SIG-M5 (cell line): ENCODE measurements at regions not wholly inside any gene's neighbourhood (a gene's known extent, or its start where the extent isn't known, plus 50 kb on each side); places are given as distances from the start of the nearest gene placed in this dataset.

Experiments used
- DNase-seq: peaks from one replicate; lab custom pipeline; 2025; lab: John Stamatoyannopoulos, UW

- DNase-seq = no peak
Measured at GRCh38 chr13:21822029-21822428, 151.2 kb downstream of the FGF9 start.

GRCh38 chr13:21823416-21823815 is 152.5 kb downstream of the FGF9 start:
- no peak for DNase-seq

DNA sequence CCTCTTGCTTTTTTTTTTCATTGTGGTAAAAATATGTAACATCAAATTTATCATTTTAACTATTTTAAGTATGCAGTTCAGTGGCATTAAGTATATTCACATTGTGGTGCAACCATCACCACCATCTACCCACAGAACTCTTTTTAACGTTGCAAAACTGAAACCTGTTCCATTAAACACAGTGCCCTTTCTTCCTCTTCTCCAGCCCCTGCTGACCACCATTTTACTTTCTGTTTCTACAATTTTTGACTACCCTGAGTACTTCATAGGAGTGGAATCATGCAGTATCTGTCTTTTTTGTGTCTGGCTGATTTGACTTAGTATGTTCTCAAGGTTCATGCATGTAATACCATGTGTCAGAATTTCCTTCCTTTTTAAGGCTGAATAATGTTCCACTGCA is 153.1 kb downstream of the FGF9 start:
- no peak for DNase-seq

GRCh38 chr13:21825186-21825585 is 154.3 kb downstream of the FGF9 start:
- DNase-seq = no peak

GRCh38 chr13:21825801-21826200 is 154.9 kb downstream of the FGF9 start:
- no peak for DNase-seq

DNA sequence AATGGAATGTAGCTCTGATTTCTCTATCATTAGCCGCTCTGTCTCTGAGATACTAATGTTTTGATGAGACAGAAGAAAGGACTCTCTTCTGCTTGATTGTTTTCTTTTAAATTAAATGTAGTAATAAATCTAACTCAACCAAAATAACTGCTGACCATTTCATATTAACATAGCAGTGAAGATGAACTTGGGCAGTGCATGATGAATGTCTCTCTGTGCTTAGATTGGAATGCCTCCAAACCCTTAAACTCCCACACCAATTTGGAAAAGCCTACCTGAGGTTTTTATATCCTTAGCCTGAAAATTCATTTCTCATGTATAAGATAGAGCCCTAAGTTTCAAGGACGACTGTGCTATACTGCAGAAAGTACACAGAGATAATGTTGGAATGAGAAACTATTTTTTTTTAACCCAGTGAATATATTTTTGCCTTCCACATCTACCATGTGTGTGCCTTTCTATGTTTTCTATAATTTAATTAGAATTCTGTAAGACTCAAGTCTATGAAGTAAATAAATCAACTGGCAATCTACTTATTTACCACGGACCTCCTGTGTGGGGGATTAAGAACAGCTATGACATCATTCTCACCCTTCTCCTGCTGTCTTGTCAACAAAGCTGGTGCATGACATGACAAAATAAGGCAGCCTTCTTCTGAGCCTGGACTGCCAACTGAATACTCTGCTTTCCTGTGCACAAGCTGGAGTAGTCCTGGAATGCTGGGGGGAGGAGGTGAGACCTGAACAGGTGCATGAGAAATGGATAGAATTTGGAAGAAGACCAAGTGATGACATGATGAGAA is 155.5 kb downstream of the FGF9 start:
- no peak for DNase-seq

DNA sequence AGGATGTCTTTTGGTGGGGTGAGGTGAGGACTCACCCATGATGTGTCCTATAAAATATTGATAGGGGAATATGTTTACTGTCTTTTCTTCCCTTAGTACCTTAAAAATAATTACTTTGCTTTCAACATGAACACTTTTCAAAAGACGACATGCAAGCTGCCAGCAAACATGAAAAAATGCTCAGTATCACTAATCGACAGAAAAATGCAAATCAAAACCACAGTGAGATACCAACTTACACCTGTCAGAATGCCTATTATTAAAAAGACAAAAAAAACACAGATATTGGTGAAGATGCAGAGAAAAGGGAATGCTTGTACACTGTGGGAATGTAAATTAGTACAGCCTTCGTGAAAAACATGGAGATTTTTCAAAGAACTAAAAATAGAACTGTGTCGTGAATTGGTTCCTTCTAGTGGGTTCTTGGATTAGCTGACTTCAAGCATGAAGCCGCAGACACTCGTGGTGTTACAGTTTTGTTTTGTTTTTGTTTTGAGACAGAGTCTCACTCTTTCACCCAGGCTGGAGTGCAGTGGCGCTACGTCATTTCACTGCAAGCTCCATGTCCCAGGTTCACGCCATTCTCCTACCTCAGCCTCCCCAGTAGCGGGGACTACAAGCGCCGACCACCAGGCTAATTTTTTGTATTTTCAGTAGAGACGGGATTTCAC is 160.9 kb downstream of the FGF9 start:
- no peak for DNase-seq

DNA sequence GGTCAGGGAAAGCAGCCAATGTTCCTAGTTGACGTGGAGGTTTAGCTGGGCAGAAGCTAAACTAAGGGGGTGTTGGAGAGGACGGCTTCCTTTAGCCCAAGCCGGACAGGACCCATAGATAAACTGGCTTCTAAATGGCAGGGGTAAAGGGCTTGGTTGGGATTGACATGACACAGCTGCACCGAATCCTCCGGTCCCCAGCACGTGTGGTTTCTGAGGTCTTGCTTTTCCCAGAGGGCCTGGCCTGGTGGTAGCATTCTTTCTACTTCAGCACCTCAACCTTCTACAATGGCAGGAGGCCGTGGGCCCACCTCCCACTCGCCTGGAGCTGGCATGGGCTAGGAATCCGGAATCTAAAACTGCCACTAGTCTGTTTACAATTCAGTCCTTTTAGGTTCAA is 163.0 kb downstream of the FGF9 start:
- no peak for DNase-seq

DNA sequence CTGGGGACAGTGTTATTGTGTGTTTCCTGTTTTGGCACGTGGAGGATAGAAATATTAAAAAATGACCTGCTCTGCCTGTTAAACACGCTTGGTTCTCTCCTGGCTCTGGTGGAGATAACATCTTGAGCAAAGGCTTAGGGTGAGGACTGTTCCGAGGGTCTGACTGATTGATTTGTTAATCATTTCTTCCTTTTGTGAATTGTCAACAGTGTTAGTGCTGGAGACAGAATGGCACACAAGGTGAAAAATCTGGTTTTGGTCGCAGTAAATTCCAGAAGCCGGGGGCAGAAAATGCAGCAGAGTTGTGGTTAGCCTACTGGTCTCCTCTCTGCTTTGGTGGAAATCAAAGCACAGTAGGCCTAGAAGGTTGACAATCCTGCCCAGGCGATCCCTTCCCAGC is 163.6 kb downstream of the FGF9 start:
- DNase-seq = no peak

DNA sequence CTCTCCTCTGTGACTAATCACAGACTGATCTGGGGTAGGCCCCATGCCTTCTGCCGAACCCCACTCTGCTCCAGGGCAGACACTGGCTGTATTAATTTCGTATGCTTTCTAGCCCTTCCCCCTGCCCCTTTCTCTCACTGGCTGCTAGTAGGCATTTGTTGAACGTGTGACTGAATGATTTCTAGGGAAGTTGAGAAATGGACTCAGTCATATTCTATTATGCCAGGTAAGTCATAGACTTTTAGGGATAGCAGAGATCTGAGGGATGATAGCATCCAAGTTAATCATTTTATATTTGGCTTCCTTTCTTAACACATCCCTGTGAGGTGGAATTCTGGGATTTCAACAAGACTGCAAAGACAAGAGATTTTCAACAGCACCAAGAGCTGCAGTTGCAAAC is 166.4 kb downstream of the FGF9 start:
- DNase-seq = no peak

GRCh38 chr13:21837841-21838551 is 167.1 kb downstream of the FGF9 start:
- DNase-seq = no peak

GRCh38 chr13:21846605-21847004 is 175.7 kb downstream of the FGF9 start:
- no peak for DNase-seq

DNA sequence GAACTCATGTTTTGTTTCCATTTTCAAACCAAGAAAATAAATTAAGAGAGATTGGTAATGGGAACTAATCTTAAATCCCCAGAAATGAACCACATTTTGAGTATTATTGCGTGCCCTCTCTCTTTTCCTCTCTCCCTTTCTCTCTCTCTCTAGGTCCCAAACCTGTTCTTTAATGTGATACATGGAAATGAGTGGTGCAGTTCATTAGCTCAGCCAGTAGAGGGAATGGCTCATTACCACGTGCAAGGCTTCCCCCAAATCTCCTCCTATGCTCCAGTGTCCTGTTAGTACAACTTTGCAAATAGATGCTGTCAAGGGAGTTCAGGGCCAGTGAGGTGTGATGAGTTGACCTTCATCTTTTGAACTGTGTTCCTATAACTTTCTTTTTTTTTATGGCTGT is 178.4 kb downstream of the FGF9 start:
- no peak for DNase-seq

GRCh38 chr13:21850013-21851006 is 179.4 kb downstream of the FGF9 start:
- DNase-seq = no peak

DNA sequence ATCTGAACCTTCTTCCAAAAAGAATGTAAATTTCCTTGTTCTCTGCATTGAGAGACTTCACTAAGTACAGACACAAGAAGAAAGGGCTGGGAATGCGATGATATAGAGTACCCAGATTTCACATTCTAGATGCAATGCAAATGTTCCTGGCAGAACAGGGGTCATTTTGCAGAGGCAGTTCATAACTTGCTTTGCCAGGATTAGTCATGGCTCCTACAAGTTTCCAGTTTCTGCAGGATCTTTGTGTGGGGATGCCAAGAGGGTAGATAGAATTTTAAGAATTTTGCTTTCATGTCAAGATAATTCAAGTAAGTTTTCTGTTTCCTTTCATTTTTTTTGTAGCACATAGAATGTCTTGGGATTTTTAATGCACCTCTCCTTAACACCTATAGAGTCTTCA is 181.2 kb downstream of the FGF9 start:
- DNase-seq = no peak

GRCh38 chr13:21853779-21854178 is 182.9 kb downstream of the FGF9 start:
- DNase-seq = no peak

- DNase-seq = no peak
Measured at GRCh38 chr13:21868823-21869222, 197.9 kb downstream of the FGF9 start.

GRCh38 chr13:21871382-21871781 is 200.5 kb downstream of the FGF9 start:
- no peak for DNase-seq

DNA sequence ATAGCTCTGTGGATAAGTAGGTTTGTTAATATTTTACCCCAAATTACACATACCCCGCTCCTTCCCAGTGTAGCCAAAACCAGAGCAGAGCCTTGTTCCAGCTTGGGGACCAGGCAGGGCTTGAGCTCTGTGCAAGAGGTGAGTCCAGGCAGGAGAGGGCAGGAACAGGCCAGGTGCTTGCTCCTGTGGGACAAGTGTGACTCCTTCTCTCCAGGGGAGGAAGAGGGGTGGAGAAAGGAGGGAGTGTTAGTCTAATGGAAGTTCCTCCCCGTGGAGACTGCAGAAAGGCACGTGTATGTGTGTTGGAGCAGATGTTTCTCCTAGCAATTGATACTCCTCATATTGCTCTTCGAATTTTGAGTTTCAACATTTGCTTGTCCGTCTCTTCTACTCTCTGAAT is 201.0 kb downstream of the FGF9 start:
- no peak for DNase-seq

- DNase-seq = no peak
Measured at GRCh38 chr13:21872795-21873194, 201.9 kb downstream of the FGF9 start.

DNA sequence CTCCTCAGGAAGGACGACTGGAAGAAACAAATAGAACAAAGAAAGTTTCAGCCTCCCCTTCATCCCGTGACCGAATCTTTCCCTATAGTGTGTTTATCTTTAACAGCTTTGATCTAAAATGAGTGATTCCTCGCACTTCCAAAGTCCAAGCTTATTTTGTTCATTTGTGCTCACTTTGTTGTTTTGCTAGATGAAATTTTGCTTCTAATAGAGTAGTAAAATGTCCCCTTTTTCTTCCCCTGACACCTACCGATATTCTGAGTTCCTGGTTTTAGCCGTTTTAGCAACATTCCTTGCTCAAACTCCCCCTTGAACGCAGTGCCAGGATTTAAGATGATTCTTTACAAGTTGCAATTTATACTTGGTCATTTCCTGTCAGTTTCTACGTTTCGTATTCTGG is 204.2 kb downstream of the FGF9 start:
- DNase-seq = no peak
